ENCODE measurements at regions not wholly inside any gene's neighbourhood (a gene's known extent, or its start where the extent isn't known, plus 50 kb on each side); places are given as distances from the start of the nearest gene placed in this dataset.

- Histone ChIP-seq H3K27ac (ENCODE audit: low read depth in 1 of 2, low read length in 1 of 2) (no peak overlapping the region), H3K4me1 (ENCODE audit: control insufficient read depth in 5 of 5, insufficient read depth in 5 of 5, low read length in 5 of 5) (no peaks in the 10 kb centered on the region), H3K9me3 (ENCODE audit: control insufficient read depth in 4 of 4, insufficient read depth in 3 of 4, low read length in 3 of 4) (no peaks in the 10 kb centered on the region), H3K4me3 (no peak overlapping the region), H3K9ac (ENCODE audit: insufficient read depth in 1 of 2, low read length in 2 of 2) (no peak overlapping the region), H3K27me3 (ENCODE audit: control insufficient read depth in 3 of 3, insufficient read depth in 3 of 3, low read length in 2 of 3) (no peaks in the 10 kb centered on the region), H3K36me3 (ENCODE audit: control insufficient read depth in 4 of 4, insufficient read depth in 4 of 4, low read length in 4 of 4) (no peaks in the 10 kb centered on the region)
- WGBS, 2 donors, result 75 to 87% methylated on average over 4 of the region's 4 CpGs
- ATAC-seq (ENCODE audit: insufficient read depth, low FRiP score), result no peak
- DNase-seq, result no peak
- no peak for TF ChIP-seq CTCF (IDR thresholded peaks at IDR 0.05; ENCODE audit: control extremely low read depth, extremely low read depth)
Observed at GRCh38 chrX:137646472-137646871, 80.5 kb downstream of the ZIC3 start.

- no peaks in the 10 kb centered on the region for H3K27me3 ChIP-seq (ENCODE audit: control insufficient read depth in 3 of 3, insufficient read depth in 3 of 3, low read length in 2 of 3)
- H3K4me3 ChIP-seq, result no peak overlapping the region
- 49 to 89% methylated on average over 2 of the region's 2 CpGs for WGBS, 2 donors
- no peaks in the 10 kb centered on the region for H3K9me3 ChIP-seq (ENCODE audit: control insufficient read depth in 4 of 4, insufficient read depth in 3 of 4, low read length in 3 of 4)
- ATAC-seq (ENCODE audit: insufficient read depth, low FRiP score) (no peak), DNase-seq (no peak)
- H3K27ac ChIP-seq (ENCODE audit: low read depth in 1 of 2, low read length in 1 of 2), result no peak overlapping the region
- no peaks in the 10 kb centered on the region for H3K36me3 ChIP-seq (ENCODE audit: control insufficient read depth in 4 of 4, insufficient read depth in 4 of 4, low read length in 4 of 4)
- no peak for TF ChIP-seq CTCF (IDR thresholded peaks at IDR 0.05; ENCODE audit: control extremely low read depth, extremely low read depth)
- H3K4me1 ChIP-seq (ENCODE audit: control insufficient read depth in 5 of 5, insufficient read depth in 5 of 5, low read length in 5 of 5), result no peaks in the 10 kb centered on the region
- H3K9ac ChIP-seq (ENCODE audit: insufficient read depth in 1 of 2, low read length in 2 of 2), result no peak overlapping the region
Observed at GRCh38 chrX:137651647-137652046, 85.7 kb downstream of the ZIC3 start.

GRCh38 chrX:137652086-137652485 lies 86.2 kb downstream of the ZIC3 start:
- no peak overlapping the region for H3K4me3 ChIP-seq
- DNase-seq (no peak), ATAC-seq (ENCODE audit: insufficient read depth, low FRiP score) (no peak)
- no peaks in the 10 kb centered on the region for H3K27me3 ChIP-seq (ENCODE audit: control insufficient read depth in 3 of 3, insufficient read depth in 3 of 3, low read length in 2 of 3)
- H3K36me3 ChIP-seq (ENCODE audit: control insufficient read depth in 4 of 4, insufficient read depth in 4 of 4, low read length in 4 of 4), result no peaks in the 10 kb centered on the region
- H3K27ac ChIP-seq (ENCODE audit: low read depth in 1 of 2, low read length in 1 of 2), result no peak overlapping the region
- no peaks in the 10 kb centered on the region for H3K9me3 ChIP-seq (ENCODE audit: control insufficient read depth in 4 of 4, insufficient read depth in 3 of 4, low read length in 3 of 4)
- WGBS, 2 donors, result 65 to 66% methylated on average over 3 of the region's 3 CpGs
- no peak for TF ChIP-seq CTCF (IDR thresholded peaks at IDR 0.05; ENCODE audit: control extremely low read depth, extremely low read depth)
- no peaks in the 10 kb centered on the region for H3K4me1 ChIP-seq (ENCODE audit: control insufficient read depth in 5 of 5, insufficient read depth in 5 of 5, low read length in 5 of 5)
- H3K9ac ChIP-seq (ENCODE audit: insufficient read depth in 1 of 2, low read length in 2 of 2), result no peak overlapping the region

- no peak overlapping the region for H3K27ac ChIP-seq (ENCODE audit: low read depth in 1 of 2, low read length in 1 of 2)
- ATAC-seq (ENCODE audit: insufficient read depth, low FRiP score), result no peak
- peak in 1 of 3 donors; percentile 42 for DNase-seq
Observed at GRCh38 chrX:137654481-137654880, 88.6 kb downstream of the ZIC3 start.

More at GRCh38 chrX:137654481-137654880, 88.6 kb downstream of the ZIC3 start:
- no peaks in the 10 kb centered on the region for H3K27me3 ChIP-seq (ENCODE audit: control insufficient read depth in 3 of 3, insufficient read depth in 3 of 3, low read length in 2 of 3)
- no peaks in the 10 kb centered on the region for H3K9me3 ChIP-seq (ENCODE audit: control insufficient read depth in 4 of 4, insufficient read depth in 3 of 4, low read length in 3 of 4)
- no peaks in the 10 kb centered on the region for H3K36me3 ChIP-seq (ENCODE audit: control insufficient read depth in 4 of 4, insufficient read depth in 4 of 4, low read length in 4 of 4)
- no peaks in the 10 kb centered on the region for H3K4me1 ChIP-seq (ENCODE audit: control insufficient read depth in 5 of 5, insufficient read depth in 5 of 5, low read length in 5 of 5)
- no peak overlapping the region for H3K4me3 ChIP-seq
- no peak for TF ChIP-seq CTCF (IDR thresholded peaks at IDR 0.05; ENCODE audit: control extremely low read depth, extremely low read depth)
- no peak overlapping the region for H3K9ac ChIP-seq (ENCODE audit: insufficient read depth in 1 of 2, low read length in 2 of 2)
